HCT116 (cell line): ENCODE measurements at regions not wholly inside any gene's neighbourhood (a gene's known extent, or its start where the extent isn't known, plus 50 kb on each side); places are given as distances from the start of the nearest gene placed in this dataset.

Source experiments
- EZH2 ChIP-seq: fragments of 200-600 bp; sonication (generic); IDR thresholded peaks from 2 replicates; pipeline ENCODE4 v1.6.1; 2017; ENCODE audit warnings: antibody characterized with exemption, mixed run types
- POLR2A ChIP-seq: IDR thresholded peaks from 2 replicates; pipeline ENCODE4 v1.7.0; 2011; ENCODE audit warnings: borderline replicate concordance; ENCODE audit not compliant: insufficient read depth, insufficient read length; ENCODE audit errors: extremely low read depth
- RAD21 ChIP-seq: IDR thresholded peaks from 2 replicates; pipeline ENCODE4 v1.6.1; 2012; ENCODE audit warnings: low read depth, mild to moderate bottlenecking
- SP1 ChIP-seq: IDR thresholded peaks from 2 replicates; pipeline ENCODE4 v1.6.1; 2012; ENCODE audit warnings: low read depth
- ZFX ChIP-seq: fragments of 450-650 bp; IDR thresholded peaks from 2 replicates; pipeline ENCODE4 v1.6.1; 2017

DNA sequence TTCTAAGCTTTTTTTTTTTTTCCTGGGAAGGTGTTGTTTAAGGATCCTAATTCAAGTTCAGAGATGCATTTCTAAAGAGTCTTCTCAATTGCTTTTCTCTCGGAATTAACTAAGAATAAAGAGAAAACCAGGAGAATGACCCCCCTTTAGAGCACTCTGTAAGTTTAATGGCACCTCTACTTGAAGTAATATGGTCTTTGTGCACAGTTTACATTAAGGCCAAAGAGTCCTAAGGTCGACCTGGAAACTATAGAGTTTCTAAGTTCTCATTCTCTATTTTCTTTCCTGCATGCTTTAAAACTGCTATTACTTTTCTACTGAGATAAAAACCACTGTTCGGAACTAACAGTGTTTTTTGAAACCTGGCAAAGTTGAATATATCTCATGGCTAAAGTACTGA, 923.1 kb upstream of the CDH10 start:
- TF ChIP-seq ZFX: no peak
- TF ChIP-seq RAD21: no peak
- TF ChIP-seq EZH2: no peak
- TF ChIP-seq POLR2A: no peak
- TF ChIP-seq SP1: no peak
